HUES6 (cell line): ENCODE measurements at regions not wholly inside any gene's neighbourhood (a gene's known extent, or its start where the extent isn't known, plus 50 kb on each side); places are given as distances from the start of the nearest gene placed in this dataset.

Source experiments
- H3K27ac ChIP-seq: 2 replicates; pipeline ENCODE4 v1.7.0; 2013; ENCODE audit warnings: low read depth, mild to moderate bottlenecking, low read length, inconsistent platforms
- H3K27me3 ChIP-seq: 2 replicates; pipeline ENCODE4 v1.6.1; 2013; ENCODE audit warnings: low read length; ENCODE audit not compliant: control insufficient read depth, insufficient read depth
- H3K36me3 ChIP-seq: 2 replicates; pipeline ENCODE4 v1.6.1; 2013; ENCODE audit warnings: low read length; ENCODE audit not compliant: control insufficient read depth, insufficient read depth
- H3K4me1 ChIP-seq: 2 replicates; pipeline ENCODE4 v1.6.1; 2013; ENCODE audit warnings: low read length; ENCODE audit not compliant: control insufficient read depth, insufficient read depth
- H3K4me3 ChIP-seq: 2 replicates; pipeline ENCODE4 v1.5.1; 2013; ENCODE audit warnings: low read depth, low read length
- H3K9ac ChIP-seq: one replicate; pipeline ENCODE4 v1.6.1; 2013; ENCODE audit warnings: mild to moderate bottlenecking, low read length
- H3K9me3 ChIP-seq: 2 replicates; pipeline ENCODE4 v1.6.1; 2013; ENCODE audit warnings: low read depth, low read length; ENCODE audit not compliant: control insufficient read depth, insufficient read depth

GRCh38 chr2:39537150-39537549, 100.1 kb upstream of the MAP4K3 start:
- Histone ChIP-seq H3K4me1 (peaks cover 12% of the 10 kb centered on the region; the same call in 1 of the 2 replicates), H3K9me3 (no peaks in the 10 kb centered on the region), H3K27ac (no peak overlapping the region), H3K4me3 (no peak overlapping the region), H3K9ac (no peak overlapping the region), H3K36me3 (no peaks in the 10 kb centered on the region), H3K27me3 (no peaks in the 10 kb centered on the region)

GRCh38 chr2:39538718-39539117, 101.6 kb upstream of the MAP4K3 start:
- H3K9ac ChIP-seq: no peak overlapping the region

GRCh38 chr2:39540414-39540813, 103.3 kb upstream of the MAP4K3 start:
- Histone ChIP-seq H3K4me1 (peaks cover 4% of the 10 kb centered on the region; the same call in 1 of the 2 replicates), H3K4me3 (no peak overlapping the region), H3K9ac (no peak overlapping the region), H3K27me3 (no peaks in the 10 kb centered on the region), H3K27ac (no peak overlapping the region), H3K9me3 (no peaks in the 10 kb centered on the region), H3K36me3 (no peaks in the 10 kb centered on the region)

More at GRCh38 chr2:39538718-39539117, 101.6 kb upstream of the MAP4K3 start:
- no peaks in the 10 kb centered on the region for H3K36me3 ChIP-seq
- no peak overlapping the region for H3K4me3 ChIP-seq
- H3K27ac ChIP-seq: no peak overlapping the region
- no peaks in the 10 kb centered on the region for H3K27me3 ChIP-seq
- no peaks in the 10 kb centered on the region for H3K9me3 ChIP-seq
- peaks cover 10% of the 10 kb centered on the region; the same call in 1 of the 2 replicates for H3K4me1 ChIP-seq

GRCh38 chr2:39541011-39541930, 104.2 kb upstream of the MAP4K3 start:
- Histone ChIP-seq H3K9me3 (no peaks in the 10 kb centered on the region), H3K4me3 (no peak overlapping the region), H3K36me3 (no peaks in the 10 kb centered on the region), H3K27ac (no peak overlapping the region), H3K27me3 (no peaks in the 10 kb centered on the region), H3K9ac (no peak overlapping the region), H3K4me1 (peaks cover 4% of the 10 kb centered on the region; the same call in 1 of the 2 replicates)

GRCh38 chr2:39542523-39542922, 105.4 kb upstream of the MAP4K3 start:
- Histone ChIP-seq H3K27me3 (no peaks in the 10 kb centered on the region), H3K27ac (no peak overlapping the region), H3K36me3 (no peaks in the 10 kb centered on the region), H3K9ac (no peak overlapping the region), H3K9me3 (no peaks in the 10 kb centered on the region), H3K4me1 (peaks cover 4% of the 10 kb centered on the region; the same call in 1 of the 2 replicates), H3K4me3 (no peak overlapping the region)

GRCh38 chr2:39545957-39546356, 108.9 kb upstream of the MAP4K3 start:
- Histone ChIP-seq H3K27ac (no peak overlapping the region), H3K36me3 (no peaks in the 10 kb centered on the region), H3K4me1 (peaks cover 4% of the 10 kb centered on the region; the same call in 1 of the 2 replicates), H3K9ac (no peak overlapping the region), H3K27me3 (no peaks in the 10 kb centered on the region), H3K9me3 (peaks cover 11% of the 10 kb centered on the region; the same call in 1 of the 2 replicates), H3K4me3 (no peak overlapping the region)

- H3K36me3 ChIP-seq: no peaks in the 10 kb centered on the region
- no peaks in the 10 kb centered on the region for H3K27me3 ChIP-seq
- H3K9me3 ChIP-seq: peaks cover 11% of the 10 kb centered on the region; the same call in 1 of the 2 replicates
- H3K4me3 ChIP-seq: no peak overlapping the region
- no peak overlapping the region for H3K9ac ChIP-seq
- H3K27ac ChIP-seq: no peak overlapping the region
- peaks cover 4% of the 10 kb centered on the region; the same call in 1 of the 2 replicates for H3K4me1 ChIP-seq
Measured at GRCh38 chr2:39546409-39546808, 109.3 kb upstream of the MAP4K3 start.

GRCh38 chr2:39546937-39547336, 109.9 kb upstream of the MAP4K3 start:
- Histone ChIP-seq H3K4me1 (peaks cover 4% of the 10 kb centered on the region; the same call in 1 of the 2 replicates), H3K27ac (no peak overlapping the region)

GRCh38 chr2:39547811-39548719, 111.0 kb upstream of the MAP4K3 start:
- Histone ChIP-seq H3K9ac (no peak overlapping the region), H3K36me3 (no peaks in the 10 kb centered on the region), H3K27ac (no peak overlapping the region), H3K4me3 (no peak overlapping the region), H3K27me3 (no peaks in the 10 kb centered on the region), H3K4me1 (no peaks in the 10 kb centered on the region), H3K9me3 (peaks cover 11% of the 10 kb centered on the region; the same call in 1 of the 2 replicates)

More at GRCh38 chr2:39546937-39547336, 109.9 kb upstream of the MAP4K3 start:
- no peak overlapping the region for H3K9ac ChIP-seq
- no peak overlapping the region for H3K4me3 ChIP-seq
- no peaks in the 10 kb centered on the region for H3K27me3 ChIP-seq
- H3K36me3 ChIP-seq: no peaks in the 10 kb centered on the region
- peaks cover 11% of the 10 kb centered on the region; the same call in 1 of the 2 replicates for H3K9me3 ChIP-seq

GRCh38 chr2:39549000-39549399, 111.9 kb upstream of the MAP4K3 start:
- Histone ChIP-seq H3K27me3 (no peaks in the 10 kb centered on the region), H3K9ac (no peak overlapping the region), H3K27ac (no peak overlapping the region), H3K9me3 (peaks cover 11% of the 10 kb centered on the region; the same call in 1 of the 2 replicates), H3K4me1 (no peaks in the 10 kb centered on the region), H3K4me3 (no peak overlapping the region), H3K36me3 (no peaks in the 10 kb centered on the region)
